ENCODE measurements at regions not wholly inside any gene's neighbourhood (a gene's known extent, or its start where the extent isn't known, plus 50 kb on each side); places are given as distances from the start of the nearest gene placed in this dataset.
"Not testable (repeated sequence)": the region's sequence is repeated elsewhere in the genome, so short reads cannot be mapped to it uniquely, and the experiment has no call there.

DNA sequence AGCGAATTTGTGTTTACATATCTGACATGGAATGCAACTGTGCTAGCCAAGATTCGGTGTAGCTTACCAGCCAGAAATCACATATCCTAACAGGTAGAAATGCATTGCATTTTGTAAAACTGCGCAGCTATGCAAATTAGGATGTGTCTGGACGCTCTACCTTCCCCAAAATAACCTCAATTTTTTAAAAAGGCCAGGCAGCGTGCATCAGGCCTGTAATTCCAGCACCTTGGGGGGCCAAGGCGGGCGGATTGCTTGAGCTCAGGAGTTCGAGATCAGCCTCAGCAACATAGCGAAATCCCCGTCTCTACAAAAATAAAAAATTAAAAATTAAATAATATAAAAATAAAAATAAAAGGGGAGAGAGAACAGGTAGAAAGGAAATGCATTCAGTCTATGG, 305.0 kb downstream of the TYW1 start:
- no peak for DNase-seq

DNA sequence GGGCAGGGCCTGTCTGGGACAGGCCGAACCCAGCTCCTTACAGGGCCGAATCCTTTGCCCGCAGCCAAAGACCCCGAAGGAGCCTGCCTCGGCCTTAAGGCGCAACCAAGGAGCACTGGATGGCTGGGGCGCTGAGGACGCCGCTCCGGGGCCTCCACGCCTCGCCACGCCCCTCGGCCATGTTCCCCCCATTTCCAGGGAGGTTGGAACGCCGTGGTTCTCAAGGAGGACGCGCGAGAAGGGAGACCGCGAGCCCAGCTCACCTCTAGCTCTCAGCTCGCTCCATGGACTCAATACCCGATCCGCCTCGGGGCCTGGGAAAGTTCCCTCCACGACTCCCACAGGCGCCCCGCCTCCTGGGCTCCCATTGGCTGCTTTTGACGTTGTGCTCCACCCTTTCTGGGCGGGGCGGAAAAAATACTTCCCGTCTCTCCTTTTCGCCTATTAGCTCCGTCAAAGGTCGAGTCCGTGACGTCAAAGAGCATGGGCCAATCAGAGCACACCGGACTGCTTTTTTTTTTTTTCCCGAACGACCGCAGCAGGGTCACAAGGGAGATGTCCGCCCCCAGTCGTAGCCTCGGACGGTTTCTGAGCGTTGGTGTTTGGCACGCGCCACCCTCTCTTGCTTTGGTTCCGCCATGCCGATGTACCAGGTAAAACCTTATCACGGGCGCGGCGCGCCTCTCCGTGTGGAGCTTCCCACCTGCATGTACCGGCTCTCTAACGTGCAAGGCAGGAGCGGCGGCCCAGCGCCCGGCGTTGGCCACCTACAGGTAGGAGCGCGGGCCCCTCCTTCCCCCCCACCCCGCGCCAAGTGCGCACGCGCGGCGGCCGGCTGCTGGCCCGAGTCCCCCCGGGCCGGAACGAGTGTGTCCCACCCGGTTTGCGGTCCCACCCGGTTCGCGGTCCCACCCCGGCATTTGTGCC, 305.7 kb downstream of the TYW1 start:
- DNase-seq, result peak; percentile 98

DNA sequence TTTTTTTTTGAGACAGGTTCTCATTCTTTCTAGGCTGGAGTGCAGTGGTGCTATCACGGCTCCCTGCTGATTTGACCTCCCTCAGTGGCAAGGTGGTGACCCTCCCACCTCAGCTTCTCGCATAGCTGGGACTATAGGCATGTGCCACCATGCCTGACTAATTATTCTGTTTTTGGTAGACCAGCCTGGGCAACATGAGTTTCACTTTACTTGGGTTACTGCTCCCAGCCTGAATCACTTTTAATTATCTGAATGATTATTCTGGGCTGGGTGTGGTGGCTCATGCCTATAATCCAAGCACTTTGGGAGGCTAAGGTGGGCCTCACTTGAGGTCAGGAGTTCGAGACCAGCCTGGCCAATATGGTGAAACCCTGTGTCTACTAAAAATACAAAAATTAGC, 308.2 kb downstream of the TYW1 start:
- DNase-seq, result not testable (repeated sequence)

DNA sequence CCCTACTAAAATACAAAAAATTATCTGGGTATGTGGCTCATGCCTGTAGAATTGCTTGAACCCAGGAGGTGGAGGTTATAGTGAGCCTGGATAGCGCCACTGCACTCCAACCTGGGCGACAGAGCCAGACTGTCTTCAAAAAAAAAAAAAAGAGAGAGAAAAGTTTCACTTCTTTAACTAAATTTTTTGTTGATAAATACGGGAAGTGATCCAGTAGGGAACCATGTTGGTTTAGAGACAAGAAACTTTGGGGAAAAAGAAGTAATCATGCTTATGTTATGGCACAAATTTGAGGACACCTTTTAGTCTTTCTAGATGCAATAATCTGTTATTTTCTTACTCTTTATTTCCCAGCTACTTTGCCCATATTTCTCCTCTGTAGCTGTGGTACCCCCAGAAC, 309.7 kb downstream of the TYW1 start:
- no peak for DNase-seq

DNA sequence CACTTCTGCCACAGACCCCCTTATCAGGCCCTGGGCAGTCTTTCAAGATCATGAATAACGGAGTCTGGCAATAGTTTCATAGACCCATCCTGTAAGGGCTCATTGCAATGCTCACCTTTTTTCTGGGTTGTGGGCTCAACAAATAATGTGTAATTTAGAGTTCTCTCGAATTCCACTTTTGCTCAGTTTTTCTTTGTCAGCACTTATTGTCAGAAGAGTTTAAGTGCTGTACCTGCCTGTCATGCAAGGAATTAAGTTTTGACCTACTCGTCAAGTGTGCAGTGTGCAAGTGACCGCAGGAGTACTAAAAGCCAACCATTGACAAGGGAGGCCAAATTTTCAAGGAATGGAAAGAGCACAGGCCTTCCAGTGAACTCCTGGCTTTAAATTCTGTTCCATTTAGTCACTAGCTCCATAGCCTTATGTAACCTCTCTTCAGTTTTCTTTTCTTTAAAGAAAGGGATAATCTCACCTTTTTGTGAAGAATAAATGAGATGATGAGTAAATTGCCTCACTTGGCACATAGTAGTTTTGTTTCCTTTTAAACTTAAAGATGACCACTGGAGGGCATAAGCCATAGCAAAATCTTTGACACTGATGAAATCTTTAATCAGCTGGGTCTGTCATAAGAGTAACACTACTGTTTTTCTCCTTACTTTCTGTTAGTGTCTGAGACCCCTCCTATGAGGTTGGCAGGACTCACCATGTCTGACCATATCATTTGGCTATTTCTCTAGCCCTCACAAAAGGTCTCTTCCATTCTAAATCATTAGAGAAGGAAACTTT, 313.3 kb downstream of the TYW1 start:
- no peak for DNase-seq

DNA sequence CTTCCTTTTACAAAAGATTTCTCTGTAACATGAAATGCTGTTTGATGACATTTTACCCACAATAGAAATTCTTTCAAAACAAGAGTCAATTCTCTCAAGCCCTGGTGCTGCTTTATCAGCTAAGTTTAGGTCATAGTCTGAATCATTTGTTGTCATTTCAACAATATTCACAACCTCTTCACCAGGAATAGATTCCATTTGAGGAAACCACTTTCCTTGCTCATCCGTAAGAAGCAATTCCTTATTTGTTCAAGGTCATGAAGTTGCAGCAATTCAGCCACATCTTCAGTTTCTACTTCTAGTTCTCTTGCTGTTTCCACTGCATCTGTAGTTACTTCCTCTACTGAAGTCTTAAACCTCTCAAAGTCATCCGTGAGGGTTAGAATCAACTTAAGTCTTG, 315.3 kb downstream of the TYW1 start:
- no peak for DNase-seq

DNA sequence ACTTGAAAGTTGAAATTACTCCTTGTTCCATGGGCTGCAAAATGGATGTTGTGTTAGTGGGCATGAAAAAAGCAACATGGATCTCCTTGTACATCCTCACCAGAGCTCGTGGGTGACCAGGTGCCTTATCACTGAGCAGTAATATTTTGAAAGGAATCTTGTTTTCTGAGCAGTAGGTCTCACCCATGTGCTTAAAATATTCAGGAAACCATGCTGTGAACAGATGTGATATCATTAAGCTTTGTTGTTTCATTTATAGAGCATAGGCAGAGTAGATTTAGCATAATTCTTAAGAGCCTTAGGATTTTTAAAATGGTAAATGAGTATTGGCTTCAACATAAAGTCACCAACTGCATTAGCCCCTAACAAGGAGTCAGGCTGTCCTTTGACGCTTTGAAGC, 316.6 kb downstream of the TYW1 start:
- DNase-seq, result no peak

DNA sequence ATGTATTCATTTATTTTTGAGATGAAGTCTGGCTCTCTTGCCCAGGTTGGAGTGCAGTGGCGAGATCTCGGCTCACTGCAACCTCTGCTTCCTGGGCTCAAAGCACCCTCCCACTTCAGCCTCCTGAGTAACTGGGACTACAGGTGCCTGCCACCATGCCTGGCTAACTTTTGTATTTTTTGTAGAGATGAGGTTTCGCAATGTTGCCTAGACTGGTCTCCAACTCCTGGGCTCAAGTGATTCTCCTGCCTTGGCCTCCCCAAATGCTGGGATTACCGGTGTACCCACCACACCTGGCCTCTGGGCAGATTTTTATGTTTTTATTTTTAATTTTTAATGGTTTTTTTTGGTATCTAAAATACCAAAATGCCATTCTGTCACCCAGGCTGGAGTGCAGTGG, 320.3 kb downstream of the TYW1 start:
- DNase-seq, result not testable (repeated sequence)

DNA sequence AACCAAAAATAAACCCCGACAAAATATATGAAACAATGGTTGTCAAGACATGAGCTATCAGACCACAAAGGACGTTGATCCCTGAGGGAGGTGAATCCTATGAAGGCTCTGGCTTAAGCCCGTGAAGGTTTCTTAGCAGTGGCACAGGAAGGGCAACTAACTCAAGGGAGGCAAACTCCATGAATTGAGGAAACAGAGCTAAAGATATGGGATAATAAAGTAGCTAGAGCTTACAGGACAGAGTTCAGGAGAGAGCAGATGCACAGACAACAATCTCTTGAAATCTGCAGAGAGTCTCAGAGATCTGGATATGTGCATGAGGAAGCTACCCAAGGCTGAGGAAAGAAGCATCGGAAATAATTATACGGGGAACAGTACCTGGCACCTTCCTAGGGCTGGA, 331.6 kb downstream of the TYW1 start:
- DNase-seq, result not testable (repeated sequence)

DNA sequence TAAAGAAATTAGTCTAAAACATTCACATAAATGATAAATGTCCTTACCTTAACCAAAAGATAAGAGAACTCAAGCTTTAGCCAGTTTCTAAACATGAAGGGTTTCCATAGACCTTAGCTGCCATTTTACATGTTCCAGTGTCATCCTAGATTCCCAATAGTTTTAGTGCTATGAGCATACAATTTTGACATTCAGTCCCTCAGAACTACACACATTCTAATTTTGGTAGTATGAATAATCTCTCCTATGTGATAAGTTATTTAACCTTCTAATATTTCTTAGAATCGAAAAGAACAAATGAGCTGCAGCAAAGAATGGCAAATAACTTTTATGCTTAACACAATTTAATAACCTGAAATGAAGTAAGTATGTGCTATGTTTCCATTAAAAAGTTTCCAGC, 338.5 kb downstream of the TYW1 start:
- DNase-seq, result not testable (repeated sequence)

DNA sequence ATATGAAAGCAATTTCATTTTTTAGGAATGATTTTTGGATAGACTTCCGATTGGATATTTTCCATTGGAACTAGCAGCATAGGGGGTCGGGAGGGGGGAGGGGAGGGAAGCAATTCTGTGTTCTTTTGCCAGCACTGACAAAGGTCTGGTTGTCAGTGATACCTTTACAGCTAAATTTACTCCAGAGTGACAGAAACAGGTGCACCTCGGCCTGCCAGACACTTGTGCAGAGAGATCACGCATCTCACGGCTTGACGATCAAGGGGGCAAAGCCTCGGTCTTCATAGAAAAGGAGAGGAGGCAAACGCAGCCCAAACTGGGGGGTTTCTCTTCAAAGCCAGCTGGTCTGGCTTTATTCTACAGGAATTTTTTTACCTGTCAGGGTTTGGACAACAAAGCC, 339.0 kb downstream of the TYW1 start:
- not testable (repeated sequence) for DNase-seq

DNA sequence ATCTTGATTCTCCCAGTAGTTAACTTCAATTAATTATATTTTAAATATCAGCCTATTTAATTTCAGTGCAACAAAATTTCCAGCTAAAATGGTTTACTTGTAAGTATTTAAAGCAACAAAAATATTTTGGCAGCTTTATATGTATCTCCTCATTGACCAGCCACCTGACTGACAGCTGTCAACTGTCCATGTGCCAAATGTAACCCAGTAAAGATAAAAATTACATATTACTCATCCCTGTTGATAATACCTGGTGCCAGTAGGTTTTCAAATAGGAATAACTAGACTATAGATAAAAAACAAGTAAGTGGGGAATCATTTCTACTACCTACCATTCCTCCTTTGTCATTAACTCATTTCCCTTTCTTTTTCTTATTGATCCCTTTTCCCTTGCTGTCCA, 341.9 kb downstream of the TYW1 start:
- DNase-seq, result not testable (repeated sequence)

DNA sequence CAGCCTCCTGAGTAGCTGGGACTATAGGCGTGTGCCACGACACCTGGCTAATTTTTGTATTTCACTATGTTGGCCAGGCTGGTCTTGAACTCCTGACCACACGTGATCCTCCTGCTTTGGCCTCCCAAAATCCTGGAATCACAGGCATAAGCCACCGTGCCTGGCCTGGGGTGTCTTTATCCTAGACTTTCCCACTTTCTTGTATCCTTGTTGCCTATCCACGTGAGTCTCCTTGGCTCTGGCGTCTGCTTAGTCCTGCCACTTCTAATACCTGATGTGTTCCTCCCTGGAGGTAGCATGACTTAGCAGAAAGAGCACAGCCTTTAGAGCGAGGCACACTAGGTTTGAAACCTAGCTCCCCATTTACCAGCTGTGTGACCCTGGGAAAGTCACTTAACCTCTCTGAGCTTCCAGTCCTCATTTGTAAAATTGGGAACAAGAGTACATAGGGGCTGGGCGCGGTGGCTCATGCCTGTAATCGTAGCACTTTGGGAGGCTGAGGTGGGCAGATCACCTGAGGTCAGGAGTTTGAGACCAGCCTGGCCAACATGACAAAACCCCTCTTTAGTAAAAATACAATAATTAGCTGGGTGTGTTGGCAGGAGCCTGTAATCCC, 344.6 kb downstream of the TYW1 start:
- DNase-seq, result no peak

DNA sequence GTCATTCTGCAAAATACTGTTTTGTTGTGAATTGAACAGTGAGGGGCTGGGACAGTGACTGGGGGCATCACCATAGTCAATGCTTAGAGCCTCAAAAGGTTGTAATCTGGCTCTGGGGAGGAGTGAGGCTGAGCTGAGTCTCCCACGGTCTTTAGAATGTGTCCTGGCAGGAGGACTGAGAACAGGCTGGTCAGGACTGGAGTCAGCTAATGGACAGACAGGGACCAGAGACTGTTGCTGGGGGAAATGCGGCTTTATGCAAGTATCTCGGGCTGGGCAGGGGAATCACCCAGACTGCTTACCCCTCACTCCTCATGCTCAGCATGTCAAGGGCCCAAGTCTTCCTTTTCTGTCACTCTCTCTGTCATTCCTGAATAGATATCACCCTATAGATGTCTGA, 346.5 kb downstream of the TYW1 start:
- no peak for DNase-seq

DNA sequence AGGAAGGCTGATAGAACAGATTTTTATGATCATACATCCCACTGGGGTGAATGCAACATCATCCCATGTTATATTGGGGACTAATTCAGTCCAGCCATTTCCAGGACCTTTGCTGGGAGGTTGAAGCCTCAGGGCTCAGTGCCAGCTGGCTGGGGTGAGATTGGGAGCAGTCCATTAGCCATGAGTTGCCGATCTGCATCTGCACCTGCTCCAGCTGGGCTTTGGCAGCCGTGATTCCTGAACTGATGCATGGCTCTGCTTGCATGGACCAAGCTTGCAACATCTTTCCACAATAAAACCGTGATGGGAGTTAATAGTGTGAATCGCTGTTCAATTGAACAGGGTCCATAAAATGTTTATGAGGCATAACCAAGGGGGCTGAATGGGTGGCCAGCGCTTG, 346.9 kb downstream of the TYW1 start:
- no peak for DNase-seq

DNA sequence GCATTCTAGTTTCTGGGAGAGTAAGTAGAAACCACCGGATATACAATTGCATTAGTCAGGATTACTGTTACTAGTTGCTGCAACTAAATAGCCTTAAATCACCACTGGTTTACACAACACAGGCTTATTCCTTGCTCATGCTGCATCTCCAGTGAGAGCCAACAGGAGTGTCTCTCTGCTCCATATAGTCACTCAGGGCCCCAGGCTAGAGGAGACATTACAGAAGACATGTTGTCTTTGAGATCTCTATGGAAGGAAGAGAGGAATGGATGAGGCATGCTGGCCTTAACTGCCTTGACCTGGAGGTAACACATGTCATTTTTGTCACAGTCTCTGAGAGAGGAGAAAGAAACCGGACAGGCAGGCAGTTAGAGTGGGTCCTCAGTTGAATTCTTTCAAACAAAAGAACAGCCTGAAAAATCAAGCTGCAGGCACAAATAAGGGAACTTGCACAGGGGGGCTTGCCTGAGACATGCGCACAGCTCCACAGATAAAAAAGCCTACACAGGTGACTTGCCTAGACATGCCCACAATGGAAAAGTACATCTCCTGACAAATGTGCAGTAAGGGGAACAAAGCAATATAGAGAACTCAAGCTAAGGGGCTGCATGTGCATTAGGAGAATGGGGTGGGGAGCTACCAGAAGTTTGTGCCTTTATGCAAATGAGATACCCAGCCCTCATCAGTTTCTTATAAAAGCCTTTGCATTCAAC, 348.0 kb downstream of the TYW1 start:
- DNase-seq, result no peak

DNA sequence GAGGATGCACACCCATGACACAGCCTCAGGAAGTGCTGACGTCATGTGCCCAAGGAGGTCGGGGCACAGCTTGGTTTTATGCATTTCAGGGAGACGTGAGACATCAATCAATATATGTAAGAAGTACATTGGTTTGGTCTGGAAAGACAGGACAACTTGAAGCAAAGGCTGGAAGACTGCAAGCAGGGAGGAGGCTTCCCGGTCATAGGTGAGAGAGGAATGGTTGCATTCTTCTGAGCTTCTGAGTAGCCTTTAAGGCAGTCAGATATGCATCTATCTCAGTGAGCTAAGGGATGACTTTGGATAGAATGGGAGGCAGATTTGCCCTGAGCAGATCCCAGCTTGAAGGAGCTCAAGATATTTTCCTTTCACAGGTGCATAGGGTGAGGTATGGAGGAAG, 349.5 kb downstream of the TYW1 start:
- no peak for DNase-seq

DNA sequence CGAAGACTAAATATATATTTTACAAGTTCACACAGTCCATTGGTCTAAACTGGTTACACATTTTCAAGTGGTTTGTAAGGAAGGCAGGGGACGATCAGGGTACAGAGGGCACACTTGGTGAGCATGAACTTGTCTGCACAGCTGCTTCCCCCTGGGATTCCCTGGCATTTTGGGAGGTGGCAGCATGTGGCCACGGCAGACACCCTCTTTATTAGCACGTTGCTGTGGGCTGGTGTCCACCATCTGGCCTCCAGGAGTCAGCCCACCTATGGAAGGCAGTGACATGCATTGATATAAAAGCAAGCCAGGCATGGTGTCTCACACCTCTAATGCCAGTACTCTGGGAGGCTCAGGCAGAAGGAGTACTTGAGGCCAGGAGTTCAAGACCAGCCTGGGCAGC, 350.2 kb downstream of the TYW1 start:
- DNase-seq, result no peak

DNA sequence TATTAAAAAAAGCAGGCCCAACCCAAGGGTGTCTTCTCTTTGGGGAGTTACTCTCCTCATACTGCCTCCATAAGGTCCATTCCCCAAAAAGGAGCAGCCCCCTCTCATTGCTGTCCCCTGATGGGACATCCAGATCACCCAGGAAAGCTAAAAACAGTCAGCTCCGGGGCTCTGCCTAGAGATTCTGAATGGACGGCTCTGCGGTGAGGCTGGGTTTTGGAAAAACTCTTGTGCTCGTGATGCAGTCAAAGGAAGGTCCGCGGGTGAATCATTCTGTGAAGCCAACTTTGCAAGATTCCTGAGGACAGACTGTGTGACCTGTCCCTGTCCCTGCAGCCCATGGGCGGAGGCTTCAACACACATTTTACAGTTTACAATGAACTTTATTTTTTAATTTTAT, 351.5 kb downstream of the TYW1 start:
- no peak for DNase-seq

DNA sequence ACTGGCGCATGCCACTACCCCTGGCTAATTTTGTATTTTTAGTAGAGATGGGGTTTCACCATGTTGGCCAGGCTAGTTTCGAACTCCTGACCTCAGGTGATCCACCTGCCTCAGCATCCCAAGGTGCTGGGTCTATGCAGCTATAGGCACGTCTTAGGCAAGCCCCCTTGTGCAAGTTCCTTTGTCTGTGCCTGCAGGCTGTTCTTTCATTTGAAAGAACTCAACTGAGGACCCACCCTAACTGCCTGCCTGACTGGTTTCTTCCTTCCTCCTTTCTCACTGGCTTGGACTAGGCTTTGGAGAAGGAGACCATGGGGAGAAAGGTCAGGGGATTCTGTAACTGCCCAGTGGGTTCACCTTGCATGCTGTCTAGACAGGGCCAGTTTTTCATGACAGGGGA, 361.0 kb downstream of the TYW1 start:
- DNase-seq, result not testable (repeated sequence)

DNA sequence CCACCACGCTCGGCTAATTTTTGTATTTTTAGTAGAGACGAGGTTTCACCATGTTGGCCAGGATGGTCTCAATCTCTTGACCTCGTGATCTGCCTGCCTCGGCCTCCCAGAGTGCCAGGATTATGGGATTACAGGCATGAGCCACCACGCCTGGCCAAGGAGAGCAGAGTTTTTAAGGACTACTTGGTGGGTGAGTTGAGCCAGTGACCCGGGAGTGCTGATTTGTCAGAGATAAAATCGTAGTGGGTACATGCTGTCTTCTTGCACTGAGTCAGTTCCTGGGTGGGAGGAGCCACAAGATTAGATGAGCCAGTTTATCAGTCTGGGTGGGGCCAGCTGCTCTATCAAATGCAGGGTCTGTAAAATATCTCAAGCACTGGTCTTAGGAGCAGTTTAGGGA, 361.7 kb downstream of the TYW1 start:
- DNase-seq, result not testable (repeated sequence)

DNA sequence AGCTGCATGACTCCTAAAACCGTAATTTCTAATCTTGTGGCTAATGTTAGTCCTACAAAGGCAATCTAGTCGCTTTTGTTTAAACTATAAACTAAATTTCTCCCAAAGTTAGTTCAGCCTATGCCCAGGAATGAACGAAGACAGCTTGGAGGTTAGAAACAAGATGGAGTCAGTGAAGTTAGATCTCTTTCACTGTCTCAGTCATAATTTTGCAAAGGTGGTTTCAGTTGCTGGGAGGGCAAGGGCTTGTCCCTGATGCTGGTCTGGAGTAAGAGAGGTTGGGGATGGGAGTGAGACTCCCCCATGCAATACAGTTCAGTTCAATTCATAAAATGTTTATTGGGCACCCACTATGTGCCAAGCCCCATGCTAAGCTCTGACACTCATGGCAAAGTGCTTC, 362.1 kb downstream of the TYW1 start:
- DNase-seq, result not testable (repeated sequence)

DNA sequence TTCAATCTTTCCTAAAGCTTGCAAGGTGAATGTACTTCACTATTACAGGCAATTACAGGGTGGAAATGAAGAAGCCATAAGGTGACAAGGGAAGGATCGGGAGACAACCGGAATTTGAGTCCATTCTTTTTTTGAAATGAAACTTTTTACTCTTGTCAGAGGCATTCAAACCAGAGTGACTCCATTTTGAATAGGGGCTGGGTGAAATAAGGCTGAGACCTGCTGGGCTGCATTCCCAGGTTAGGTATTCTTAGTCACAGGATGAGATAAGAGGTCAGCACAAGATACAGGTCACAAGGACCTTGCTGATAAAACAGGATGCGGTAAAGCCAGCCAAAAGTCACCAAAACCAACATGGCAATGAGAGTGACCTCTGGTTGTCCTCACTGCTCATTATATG, 363.3 kb downstream of the TYW1 start:
- no peak for DNase-seq

Data from DMS 273 treated with DMSO at 0.1 percent for 48 hours (cell line).